ENCODE measurements at regions not wholly inside any gene's neighbourhood (a gene's known extent, or its start where the extent isn't known, plus 50 kb on each side); places are given as distances from the start of the nearest gene placed in this dataset.

GRCh38 chr1:94316836-94317789, 79.7 kb upstream of the ARHGAP29 start:
- Histone ChIP-seq H3F3A (ENCODE audit: insufficient read depth) (no peaks in the 10 kb centered on the region), H4K20me1 (ENCODE audit: low read depth, low read length) (no peaks in the 10 kb centered on the region), H3K9me3 (ENCODE audit: insufficient read depth, low read length) (no peaks in the 10 kb centered on the region), H3K27ac (ENCODE audit: low read depth, low read length) (no peak overlapping the region), H3K27me3 (ENCODE audit: low read length) (no peaks in the 10 kb centered on the region), H3K4me3 (ENCODE audit: insufficient read depth, low read length, poor library complexity, severe bottlenecking) (no peak overlapping the region), H2AFZ (ENCODE audit: low read depth, low read length, severe bottlenecking) (no peak overlapping the region), H3K9me2 (replicated peaks; ENCODE audit: insufficient read depth, low read length) (no peaks in the 10 kb centered on the region), H3K4me2 (ENCODE audit: low read depth, low read length, poor library complexity, severe bottlenecking) (no peak overlapping the region), H3K79me2 (ENCODE audit: insufficient read depth, low read length) (no peaks in the 10 kb centered on the region), H3K9ac (ENCODE audit: low read length) (no peak overlapping the region), H3K36me3 (ENCODE audit: low read length) (no peaks in the 10 kb centered on the region)
- TF ChIP-seq EZH2phosphoT487 (conservative IDR thresholded peaks at IDR 0.05; ENCODE audit: low read length) (no peak), CTCF (IDR thresholded peaks at IDR 0.05; ENCODE audit: insufficient read depth, low read length, poor library complexity, severe bottlenecking) (no peak)

DNA sequence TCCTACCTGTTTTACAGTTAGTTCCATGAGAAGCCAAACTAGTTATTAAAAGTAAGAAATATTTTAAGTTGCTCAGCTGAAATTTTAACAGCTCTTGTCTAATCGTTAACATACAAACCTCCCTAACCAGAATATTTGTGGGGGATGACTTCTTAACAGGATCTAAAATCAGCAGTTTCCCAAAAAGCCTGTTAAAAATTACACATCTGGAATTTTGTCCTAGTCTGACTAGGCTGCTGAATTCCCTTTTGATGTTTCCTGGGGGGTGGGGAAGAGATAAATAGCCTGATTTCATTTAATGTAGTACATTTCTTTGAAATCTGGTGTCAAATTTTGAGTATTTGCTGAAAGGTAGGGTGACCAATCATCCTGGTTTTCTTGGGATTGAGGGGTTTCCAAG, 78.8 kb upstream of the ARHGAP29 start:
- Histone ChIP-seq H3K36me3 (ENCODE audit: low read length) (no peaks in the 10 kb centered on the region), H2AFZ (ENCODE audit: low read depth, low read length, severe bottlenecking) (no peak overlapping the region), H3K9ac (ENCODE audit: low read length) (no peak overlapping the region), H3K27me3 (ENCODE audit: low read length) (no peaks in the 10 kb centered on the region), H3F3A (ENCODE audit: insufficient read depth) (no peaks in the 10 kb centered on the region), H4K20me1 (ENCODE audit: low read depth, low read length) (no peaks in the 10 kb centered on the region), H3K9me2 (replicated peaks; ENCODE audit: insufficient read depth, low read length) (no peaks in the 10 kb centered on the region), H3K4me3 (ENCODE audit: insufficient read depth, low read length, poor library complexity, severe bottlenecking) (no peak overlapping the region), H3K27ac (ENCODE audit: low read depth, low read length) (no peak overlapping the region), H3K4me2 (ENCODE audit: low read depth, low read length, poor library complexity, severe bottlenecking) (no peak overlapping the region), H3K79me2 (ENCODE audit: insufficient read depth, low read length) (no peaks in the 10 kb centered on the region), H3K9me3 (ENCODE audit: insufficient read depth, low read length) (no peaks in the 10 kb centered on the region)
- TF ChIP-seq EZH2phosphoT487 (conservative IDR thresholded peaks at IDR 0.05; ENCODE audit: low read length) (no peak), CTCF (IDR thresholded peaks at IDR 0.05; ENCODE audit: insufficient read depth, low read length, poor library complexity, severe bottlenecking) (no peak)

DNA sequence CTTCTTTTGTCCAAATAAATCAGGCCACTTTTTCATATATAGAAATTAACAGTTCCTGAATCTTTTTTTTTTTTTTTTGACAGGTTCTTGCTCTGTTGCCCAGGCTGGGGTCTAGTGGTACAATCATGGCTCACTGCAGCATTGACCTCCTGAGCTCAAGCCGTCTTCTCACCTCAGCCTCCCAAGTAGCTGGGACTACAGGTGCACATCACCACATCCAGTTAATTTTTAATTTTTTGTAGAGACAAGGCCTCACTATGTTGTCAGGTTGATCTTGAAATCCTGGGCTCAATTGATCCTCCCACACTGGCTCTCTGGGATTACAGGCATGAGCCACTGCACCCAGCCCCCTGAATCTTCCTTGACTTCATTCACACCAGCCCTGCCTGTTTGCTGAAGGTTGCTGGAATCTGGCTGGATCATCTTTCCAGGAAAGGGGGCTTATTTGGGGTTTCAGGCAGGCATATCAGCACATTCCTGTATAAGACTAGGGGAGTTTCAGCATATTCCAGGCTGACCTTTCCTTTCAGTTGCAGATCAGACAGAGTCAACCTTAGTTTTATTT, 78.2 kb upstream of the ARHGAP29 start:
- Histone ChIP-seq H3K79me2 (ENCODE audit: insufficient read depth, low read length) (no peaks in the 10 kb centered on the region), H3K4me2 (ENCODE audit: low read depth, low read length, poor library complexity, severe bottlenecking) (no peak overlapping the region), H2AFZ (ENCODE audit: low read depth, low read length, severe bottlenecking) (no peak overlapping the region), H3K9me3 (ENCODE audit: insufficient read depth, low read length) (no peaks in the 10 kb centered on the region), H3K27ac (ENCODE audit: low read depth, low read length) (no peak overlapping the region), H3K27me3 (ENCODE audit: low read length) (no peaks in the 10 kb centered on the region), H3K4me3 (ENCODE audit: insufficient read depth, low read length, poor library complexity, severe bottlenecking) (no peak overlapping the region), H3F3A (ENCODE audit: insufficient read depth) (no peaks in the 10 kb centered on the region), H3K36me3 (ENCODE audit: low read length) (no peaks in the 10 kb centered on the region), H3K9me2 (replicated peaks; ENCODE audit: insufficient read depth, low read length) (no peaks in the 10 kb centered on the region), H4K20me1 (ENCODE audit: low read depth, low read length) (no peaks in the 10 kb centered on the region), H3K9ac (ENCODE audit: low read length) (no peak overlapping the region)
- TF ChIP-seq CTCF (IDR thresholded peaks at IDR 0.05; ENCODE audit: insufficient read depth, low read length, poor library complexity, severe bottlenecking) (no peak), EZH2phosphoT487 (conservative IDR thresholded peaks at IDR 0.05; ENCODE audit: low read length) (no peak)
